ENCODE measurements at regions not wholly inside any gene's neighbourhood (a gene's known extent, or its start where the extent isn't known, plus 50 kb on each side); places are given as distances from the start of the nearest gene placed in this dataset.

- TF ChIP-seq CTCF (IDR thresholded peaks at IDR 0.05) = no peak
- TF ChIP-seq POLR2A (IDR thresholded peaks at IDR 0.05) = no peak
Measured at GRCh38 chr6:22965889-22966288, 396.5 kb downstream of the HDGFL1 start.
